Thyroid gland (tissue), 4 donors: ENCODE measurements at regions not wholly inside any gene's neighbourhood (a gene's known extent, or its start where the extent isn't known, plus 50 kb on each side); places are given as distances from the start of the nearest gene placed in this dataset.

Source experiments
- POLR2A ChIP-seq, 2 donors: fragments of 450-650 bp; IDR thresholded peaks; one replicate each; pipeline ENCODE4 v1.6.1; 2017; ENCODE audit warnings: antibody characterized with exemption in 2 of 2, mild to moderate bottlenecking in 2 of 2, moderate library complexity in 1 of 2
- TF ChIP-seq, protein P1 (sequence below), 6 experiments: fragments of 200-600 bp in 3 of 6; fragments of 450-650 bp in 3 of 6; sonication (generic) in 3 of 6; IDR thresholded peaks; one replicate each; pipeline ENCODE4 v1.5.1; 2016 to 2019; ENCODE audit warnings: antibody characterized with exemption in 6 of 6, mild to moderate bottlenecking in 2 of 6, inconsistent platforms in 1 of 6, moderate library complexity in 1 of 6

DNA sequence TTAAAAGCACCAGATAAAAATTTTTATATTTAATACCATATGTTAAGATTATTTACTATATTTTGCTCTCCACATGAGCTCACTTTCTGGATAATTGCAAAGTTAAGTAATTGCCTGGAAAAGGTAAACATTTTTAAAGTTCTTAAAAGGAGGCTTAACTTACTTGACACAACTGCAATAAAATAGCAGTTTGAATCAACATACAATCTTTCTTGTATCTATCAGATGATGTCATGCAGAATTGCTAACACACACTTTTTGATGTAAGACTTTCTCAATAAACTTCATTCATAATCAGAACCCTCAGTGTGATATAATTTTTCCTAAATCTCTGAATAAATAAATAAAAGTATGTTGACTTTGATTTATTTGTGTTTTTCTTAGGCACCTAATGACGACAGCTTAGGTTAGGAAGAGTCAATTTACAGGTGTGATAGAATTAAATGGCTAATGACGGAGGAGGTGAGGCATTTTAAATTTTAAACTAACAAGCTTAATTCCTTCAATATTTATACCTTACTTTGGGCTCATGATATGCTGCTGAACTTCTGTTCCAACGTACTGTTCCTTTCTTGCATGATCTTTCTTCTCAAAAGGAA lies 99.5 kb downstream of the LYPLAL1 start:
- TF ChIP-seq, protein P1, sequence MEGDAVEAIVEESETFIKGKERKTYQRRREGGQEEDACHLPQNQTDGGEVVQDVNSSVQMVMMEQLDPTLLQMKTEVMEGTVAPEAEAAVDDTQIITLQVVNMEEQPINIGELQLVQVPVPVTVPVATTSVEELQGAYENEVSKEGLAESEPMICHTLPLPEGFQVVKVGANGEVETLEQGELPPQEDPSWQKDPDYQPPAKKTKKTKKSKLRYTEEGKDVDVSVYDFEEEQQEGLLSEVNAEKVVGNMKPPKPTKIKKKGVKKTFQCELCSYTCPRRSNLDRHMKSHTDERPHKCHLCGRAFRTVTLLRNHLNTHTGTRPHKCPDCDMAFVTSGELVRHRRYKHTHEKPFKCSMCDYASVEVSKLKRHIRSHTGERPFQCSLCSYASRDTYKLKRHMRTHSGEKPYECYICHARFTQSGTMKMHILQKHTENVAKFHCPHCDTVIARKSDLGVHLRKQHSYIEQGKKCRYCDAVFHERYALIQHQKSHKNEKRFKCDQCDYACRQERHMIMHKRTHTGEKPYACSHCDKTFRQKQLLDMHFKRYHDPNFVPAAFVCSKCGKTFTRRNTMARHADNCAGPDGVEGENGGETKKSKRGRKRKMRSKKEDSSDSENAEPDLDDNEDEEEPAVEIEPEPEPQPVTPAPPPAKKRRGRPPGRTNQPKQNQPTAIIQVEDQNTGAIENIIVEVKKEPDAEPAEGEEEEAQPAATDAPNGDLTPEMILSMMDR (IDR thresholded peaks at IDR 0.05): no peak
- no peak for TF ChIP-seq POLR2A (IDR thresholded peaks at IDR 0.05)
